IMR-90 (cell line): ENCODE measurements at regions not wholly inside any gene's neighbourhood (a gene's known extent, or its start where the extent isn't known, plus 50 kb on each side); places are given as distances from the start of the nearest gene placed in this dataset.

ENCODE experiments used
- ATAC-seq: fragments of 200-7000 bp; cut with Tn5 transposase; 2 replicates; pipeline ENCODE4 v1.9.1; 2020; ENCODE audit warnings: low read depth, mild to moderate bottlenecking, moderate library complexity
- BruUV-seq: library from RNA; stranded (reverse); fragments of 400-500 nt; replicated peaks from 2 replicates; lab custom pipeline; 2021; lab: Mats Ljungman, UMichigan
- CTCF ChIA-PET: fragments of 300-600 bp; formaldehyde crosslinking; extraction: SDS; loops from one replicate; lab custom pipeline; 2021; ENCODE audit warnings: antibody characterized with exemption; lab: Yijun Ruan, JAX
- POLR2A ChIA-PET: fragments of 300-600 bp; sonication (Branson Sonifier 250); formaldehyde crosslinking; loops from one replicate; lab custom pipeline; 2022; ENCODE audit warnings: antibody characterized with exemption; ENCODE audit not compliant: unreplicated experiment; lab: Charles Lee
- DNase-seq: peaks from one replicate; pipeline ENCODE4 v3.0.0; 2013
- H2AFZ ChIP-seq: replicated peaks from 2 replicates; pipeline ENCODE3; 2013; ENCODE audit warnings: low read length, mild to moderate bottlenecking; ENCODE audit not compliant: poor library complexity
- H2AK5ac ChIP-seq: 2 replicates; pipeline ENCODE4 v1.6.1; 2013; ENCODE audit warnings: low read depth, low read length, inconsistent platforms
- H2AK9ac ChIP-seq: replicated peaks from 2 replicates; pipeline ENCODE3; 2013; ENCODE audit warnings: mild to moderate bottlenecking, low read depth, low read length, moderate library complexity; ENCODE audit not compliant: poor library complexity
- H2BK120ac ChIP-seq: 2 replicates; pipeline ENCODE4 v1.6.1; 2013; ENCODE audit warnings: low read depth, low read length, inconsistent platforms
- H2BK15ac ChIP-seq: 3 replicates; pipeline ENCODE4 v1.6.1; 2013; ENCODE audit warnings: low read depth, low read length, inconsistent platforms
- H2BK20ac ChIP-seq: 2 replicates; pipeline ENCODE4 v1.6.1; 2013; ENCODE audit warnings: low read depth, mild to moderate bottlenecking, inconsistent platforms, low read length, moderate library complexity
- H2BK5ac ChIP-seq: 2 replicates; pipeline ENCODE4 v1.6.1; 2013; ENCODE audit warnings: mild to moderate bottlenecking, low read depth, low read length, inconsistent platforms; ENCODE audit not compliant: poor library complexity, severe bottlenecking
- H3K14ac ChIP-seq: replicated peaks from 2 replicates; pipeline ENCODE4 v1.6.1; 2013; ENCODE audit warnings: low read depth, low read length, inconsistent platforms
- H3K18ac ChIP-seq: 2 replicates; pipeline ENCODE4 v1.6.1; 2013; ENCODE audit warnings: low read depth, low read length, control low read depth
- H3K23ac ChIP-seq: 2 replicates; pipeline ENCODE4 v1.6.1; 2013; ENCODE audit warnings: low read depth, low read length, inconsistent platforms
- H3K27ac ChIP-seq: 2 replicates; pipeline ENCODE4 v1.5.1; 2013; ENCODE audit warnings: mild to moderate bottlenecking, control low read depth, low read length; ENCODE audit not compliant: insufficient read depth
- H3K27me3 ChIP-seq: 2 replicates; pipeline ENCODE4 v1.6.1; 2013; ENCODE audit warnings: low read length; ENCODE audit not compliant: control insufficient read depth, insufficient read depth
- H3K36me3 ChIP-seq: 2 replicates; pipeline ENCODE4 v1.6.1; 2013; ENCODE audit warnings: low read length, mixed read lengths; ENCODE audit not compliant: control insufficient read depth, insufficient read depth
- H3K4ac ChIP-seq: 2 replicates; pipeline ENCODE4 v1.6.1; 2013; ENCODE audit warnings: low read depth, low read length, inconsistent platforms
- H3K4me1 ChIP-seq: 2 replicates; pipeline ENCODE4 v1.6.1; 2013; ENCODE audit warnings: low read length, mixed read lengths; ENCODE audit not compliant: control insufficient read depth, insufficient read depth
- H3K4me2 ChIP-seq: 2 replicates; pipeline ENCODE4 v1.6.1; 2013; ENCODE audit warnings: low read depth, mild to moderate bottlenecking, control low read depth, low read length, moderate library complexity
- H3K4me3 ChIP-seq: 2 replicates; pipeline ENCODE4 v1.5.1; 2013; ENCODE audit warnings: low read depth, mild to moderate bottlenecking, control low read depth, low read length, moderate library complexity; ENCODE audit not compliant: insufficient read depth
- H3K56ac ChIP-seq: 2 replicates; pipeline ENCODE4 v1.6.1; 2013; ENCODE audit warnings: low read length, inconsistent platforms; ENCODE audit not compliant: insufficient read depth; ENCODE audit errors: extremely low read depth
- H3K79me1 ChIP-seq, 2 experiments: 2 replicates each; pipeline ENCODE4 v1.6.1; 2013; ENCODE audit warnings: low read length in 2 of 2, inconsistent platforms in 1 of 2, low read depth in 1 of 2
- H3K9ac ChIP-seq: 2 replicates; pipeline ENCODE4 v1.6.1; 2013; ENCODE audit warnings: low read depth, low read length, control low read depth
- H3K9me1 ChIP-seq: 2 replicates; pipeline ENCODE4 v1.6.1; 2013; ENCODE audit warnings: low read length, inconsistent platforms; ENCODE audit not compliant: insufficient read depth
- H3K9me3 ChIP-seq: 2 replicates; pipeline ENCODE4 v1.6.1; 2013; ENCODE audit warnings: low read length; ENCODE audit not compliant: control insufficient read depth, insufficient read depth
- H4K20me1 ChIP-seq: 2 replicates; pipeline ENCODE4 v1.6.1; 2013; ENCODE audit warnings: low read length, inconsistent platforms; ENCODE audit not compliant: insufficient read depth
- H4K5ac ChIP-seq: 2 replicates; pipeline ENCODE4 v1.6.1; 2013; ENCODE audit warnings: mild to moderate bottlenecking, low read depth, low read length, control low read depth
- H4K8ac ChIP-seq, 2 experiments: 2 replicates each; pipeline ENCODE4 v1.6.1; 2013; ENCODE audit warnings: low read depth in 2 of 2, low read length in 2 of 2, control low read depth in 1 of 2, inconsistent platforms in 1 of 2
- H4K91ac ChIP-seq: 2 replicates; pipeline ENCODE4 v1.6.1; 2013; ENCODE audit warnings: low read depth, low read length, inconsistent platforms; ENCODE audit not compliant: insufficient read depth
- BHLHE40 ChIP-seq: fragments of 150-350 bp; IDR thresholded peaks from 2 replicates; pipeline ENCODE4 v1.6.1; 2016; ENCODE audit warnings: mild to moderate bottlenecking, low read depth, low read length
- CEBPB ChIP-seq: IDR thresholded peaks from 2 replicates; pipeline ENCODE4 v1.6.1; 2012; ENCODE audit warnings: low read depth, low read length, improper control_type of control experiment
- CHD1 ChIP-seq: IDR thresholded peaks from 2 replicates; pipeline ENCODE4 v1.6.1; 2012; ENCODE audit warnings: low read depth, low read length, improper control_type of control experiment
- FOS ChIP-seq: fragments of 150-350 bp; IDR thresholded peaks from 2 replicates; pipeline ENCODE4 v1.6.1; 2016; ENCODE audit warnings: low read depth, low read length
- MAFK ChIP-seq: IDR thresholded peaks from 2 replicates; pipeline ENCODE4 v1.6.1; 2012; ENCODE audit warnings: low read depth, low read length, improper control_type of control experiment
- MXI1 ChIP-seq: IDR thresholded peaks from 2 replicates; pipeline ENCODE4 v1.6.1; 2012; ENCODE audit warnings: low read depth, mild to moderate bottlenecking, low read length, moderate library complexity, borderline replicate concordance
- NFE2L2 ChIP-seq: fragments of 150-350 bp; IDR thresholded peaks from 2 replicates; pipeline ENCODE4 v1.6.1; 2016; ENCODE audit warnings: low read depth, mild to moderate bottlenecking, low read length
- RFX5 ChIP-seq: IDR thresholded peaks from 2 replicates; pipeline ENCODE4 v1.8.0; 2012; ENCODE audit warnings: low read depth, mild to moderate bottlenecking, low read length, moderate library complexity
- WGBS, 2 experiments: methylation state at CpG; one replicate each; pipeline versions ENCODE4 v1.1.5 to v1.1.7; 2013; ENCODE audit warnings: missing lambda C conversion rate in 2 of 2; ENCODE audit not compliant: insufficient read length in 1 of 2; ENCODE audit errors: extremely low coverage in 2 of 2; 5-methylcytosine and 5-hydroxymethylcytosine counted together
- dilution Hi-C: fragments of 300-500 bp; cut with HindIII; formaldehyde crosslinking; loops from one replicate; pipeline ENCODE4 v1.14.3; 2018; ENCODE audit warnings: low sequenced_read_pairs; ENCODE audit not compliant: unreplicated experiment
- in situ Hi-C: fragments of 300-500 bp; cut with MboI; formaldehyde crosslinking; loops from 3 replicates; pipeline ENCODE4 v1.14.3; 2019; ENCODE audit warnings: low sequenced_read_pairs, inconsistent platforms, mixed read lengths
- intact Hi-C: fragments of 100-400 bp; cut with micrococcal nuclease; formaldehyde crosslinking; loops from 2 replicates; pipeline ENCODE4 v1.10.0; 2022
- TF ChIP-seq, protein P1 (sequence below): fragments of 150-350 bp; IDR thresholded peaks from 2 replicates; pipeline ENCODE4 v1.6.1; 2016; ENCODE audit warnings: low read depth, mild to moderate bottlenecking, low read length, moderate library complexity, borderline replicate concordance

DNA sequence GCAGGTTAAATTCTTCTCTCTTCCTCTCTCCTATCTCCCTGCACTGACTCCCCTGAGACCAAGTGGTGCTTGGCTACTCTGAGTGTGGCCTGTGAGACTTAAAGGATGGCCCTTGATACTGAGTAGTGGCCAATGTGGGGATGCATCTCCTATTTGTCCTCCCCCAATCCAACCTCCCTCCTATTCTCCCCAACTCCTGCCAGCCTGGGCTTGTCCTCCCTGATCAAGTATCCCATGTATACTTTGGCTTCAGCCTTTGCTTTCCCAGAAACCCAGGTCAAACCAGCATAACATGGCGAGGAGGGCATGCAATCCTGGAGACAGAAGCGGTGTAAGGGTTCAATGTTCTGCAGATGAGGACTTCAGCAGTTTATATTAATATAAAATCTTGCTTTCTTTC is 77.9 kb upstream of the GRB10 start:
- H4K91ac ChIP-seq, result no peak overlapping the region
- no peak overlapping the region for H2AK9ac ChIP-seq
- intact Hi-C loops, result no loop called here
- no peaks in the 10 kb centered on the region for H3K4me1 ChIP-seq
- no peak overlapping the region for H3K4me2 ChIP-seq
- no peak overlapping the region for H2AFZ ChIP-seq
- H4K5ac ChIP-seq, result no peak overlapping the region
- H3K14ac ChIP-seq, result no peak overlapping the region
- H3K23ac ChIP-seq, result no peak overlapping the region
- H3K9me3 ChIP-seq, result no peaks in the 10 kb centered on the region
- H3K4ac ChIP-seq, result no peak overlapping the region
- H4K20me1 ChIP-seq, result no peaks in the 10 kb centered on the region
- BruUV-seq, result no TSS peak
- no peaks in the 10 kb centered on the region for H3K9me1 ChIP-seq
- dilution Hi-C loops, result no loop called here
- no peak overlapping the region for H3K4me3 ChIP-seq
- POLR2A ChIA-PET, result no interaction called here
- H3K56ac ChIP-seq, result no peak overlapping the region
- ATAC-seq, result no peak
- CTCF ChIA-PET, result no interaction called here
- DNase-seq, result no peak
- H3K36me3 ChIP-seq, result no peaks in the 10 kb centered on the region
- no peak overlapping the region for H2BK120ac ChIP-seq
- no peak overlapping the region for H3K9ac ChIP-seq
- peaks cover 55% of the 10 kb centered on the region for H3K27me3 ChIP-seq
- H2BK15ac ChIP-seq, result no peak overlapping the region
- no peak overlapping the region for H3K18ac ChIP-seq
- H2AK5ac ChIP-seq, result no peak overlapping the region
- H2BK5ac ChIP-seq, result no peak overlapping the region
- no CpG with 5 or more reads among the region's 2 CpGs for WGBS, 2 experiments
- TF ChIP-seq MXI1 (no peak), RFX5 (no peak), BHLHE40 (no peak), CHD1 (no peak), MAFK (no peak), NFE2L2 (no peak), CEBPB (no peak), FOS (no peak)
- TF ChIP-seq, protein P1, sequence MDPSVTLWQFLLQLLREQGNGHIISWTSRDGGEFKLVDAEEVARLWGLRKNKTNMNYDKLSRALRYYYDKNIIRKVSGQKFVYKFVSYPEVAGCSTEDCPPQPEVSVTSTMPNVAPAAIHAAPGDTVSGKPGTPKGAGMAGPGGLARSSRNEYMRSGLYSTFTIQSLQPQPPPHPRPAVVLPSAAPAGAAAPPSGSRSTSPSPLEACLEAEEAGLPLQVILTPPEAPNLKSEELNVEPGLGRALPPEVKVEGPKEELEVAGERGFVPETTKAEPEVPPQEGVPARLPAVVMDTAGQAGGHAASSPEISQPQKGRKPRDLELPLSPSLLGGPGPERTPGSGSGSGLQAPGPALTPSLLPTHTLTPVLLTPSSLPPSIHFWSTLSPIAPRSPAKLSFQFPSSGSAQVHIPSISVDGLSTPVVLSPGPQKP, result no peak
- no peaks in the 10 kb centered on the region for H3K79me1 ChIP-seq
- in situ Hi-C loops, result no loop called here
- H4K8ac ChIP-seq, result no peak overlapping the region
- no peak overlapping the region for H2BK20ac ChIP-seq
- no peak overlapping the region for H3K27ac ChIP-seq
